Brain pericyte (primary cell): ENCODE measurements at regions not wholly inside any gene's neighbourhood (a gene's known extent, or its start where the extent isn't known, plus 50 kb on each side); places are given as distances from the start of the nearest gene placed in this dataset.
A peak's percentile ranks its signal among the peaks of the same experiment; 100 is the strongest.

Experiments used
- DNase-seq: peaks from one replicate; pipeline ENCODE4 v3.0.0-alpha.2; 2012; ENCODE audit warnings: low read depth, low spot score

GRCh38 chr11:28696591-28696990 is 588.4 kb downstream of the METTL15 start:
- DNase-seq = no peak

DNA sequence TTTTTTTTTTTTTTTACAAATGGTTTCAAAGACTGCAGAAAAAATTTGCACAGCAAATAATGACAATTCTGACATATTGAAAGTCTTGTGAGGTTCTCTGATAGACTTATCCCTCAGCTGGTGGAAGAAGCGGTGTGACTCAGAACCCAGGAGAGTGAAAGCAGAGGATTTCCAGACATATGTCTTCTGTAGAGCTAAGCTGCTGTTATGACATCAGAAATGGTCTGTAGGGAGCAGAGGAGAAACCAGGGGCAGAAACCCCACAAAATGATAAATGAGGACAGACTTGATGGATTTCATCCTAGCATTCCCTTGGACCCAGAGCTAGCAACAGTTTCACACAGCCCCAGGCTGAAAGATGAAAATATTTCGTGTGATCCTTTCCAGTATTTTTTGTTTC is 582.6 kb downstream of the METTL15 start:
- no peak for DNase-seq

DNA sequence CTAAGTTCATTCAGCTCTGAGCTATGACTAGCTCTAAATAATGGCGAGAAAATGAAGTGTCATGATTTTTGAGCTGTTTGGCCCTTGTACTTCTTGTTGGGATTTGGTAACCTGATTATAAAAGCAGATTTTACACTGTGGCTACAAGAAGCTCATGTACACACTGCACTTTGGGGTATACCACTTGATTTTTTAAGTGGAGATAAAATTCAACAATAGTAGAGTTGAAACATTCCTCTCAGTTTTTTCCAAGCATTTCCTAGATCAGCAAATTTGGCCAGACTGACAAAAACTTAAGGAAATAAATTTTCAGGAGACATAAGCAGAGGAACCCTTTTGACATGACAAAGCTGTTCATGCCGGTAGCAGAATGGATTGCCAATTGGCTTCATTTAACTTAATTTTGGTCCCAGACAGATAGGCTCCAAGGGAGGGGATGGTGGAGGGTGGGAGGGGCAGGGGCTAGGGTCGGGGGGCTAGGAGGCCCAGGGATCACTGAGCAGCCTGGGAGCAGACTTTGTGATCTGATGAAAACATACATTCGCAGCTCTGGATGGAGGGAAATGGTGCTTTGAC is 575.9 kb downstream of the METTL15 start:
- no peak for DNase-seq

DNA sequence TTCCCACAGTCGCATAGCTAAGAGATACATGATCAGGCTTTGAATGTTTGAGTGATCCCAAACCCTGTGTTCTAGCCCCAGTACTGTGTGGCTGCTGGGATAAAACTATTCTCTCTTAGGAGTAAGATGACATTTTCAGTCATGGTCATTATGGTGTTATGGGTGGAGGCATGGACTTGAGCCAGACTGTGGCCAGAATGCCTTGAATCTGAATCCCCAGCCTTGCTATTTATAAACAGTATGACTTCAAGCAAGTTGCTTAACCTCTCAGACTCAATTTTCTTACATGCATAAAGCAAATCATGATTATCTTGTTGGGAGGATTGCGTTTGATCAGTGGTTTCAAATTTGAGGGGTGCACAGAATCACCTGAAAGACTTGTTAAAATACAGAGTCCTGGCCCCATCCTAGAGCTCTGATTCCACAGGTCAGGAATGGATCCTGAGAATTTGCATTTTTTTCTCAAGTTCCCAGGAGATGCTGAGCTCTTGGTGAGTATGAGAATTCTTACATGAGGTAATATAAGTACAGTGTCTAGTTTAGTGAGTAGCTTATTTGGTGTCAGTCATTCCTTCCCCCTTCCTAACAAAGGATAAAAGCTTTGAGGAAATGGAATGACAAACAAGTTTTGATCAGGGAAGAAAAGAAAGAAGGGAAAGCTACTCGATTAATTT is 571.7 kb downstream of the METTL15 start:
- no peak for DNase-seq

DNA sequence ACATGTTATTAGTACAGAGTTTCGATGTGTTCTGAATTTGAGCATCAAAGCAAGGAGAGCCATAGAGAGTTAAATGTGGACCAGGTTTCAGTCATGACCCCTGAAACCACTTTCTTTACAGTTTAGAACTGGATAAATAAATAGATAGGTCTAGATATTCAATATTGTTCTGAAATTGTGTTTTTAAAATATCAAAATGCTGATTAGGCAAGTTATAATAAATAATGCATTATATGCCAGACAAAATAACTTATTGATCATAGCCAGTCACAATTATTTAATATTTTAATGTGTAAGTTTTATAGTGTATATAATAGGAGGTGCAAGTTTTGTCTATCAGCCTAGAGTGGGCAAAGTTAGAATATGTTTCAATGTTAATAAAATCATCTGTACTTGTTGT is 569.5 kb downstream of the METTL15 start:
- no peak for DNase-seq

- DNase-seq = no peak
These were observed 567.0 kb downstream of the METTL15 start for GRCh38 chr11:28675183-28675582.

- no peak for DNase-seq
These were observed 566.4 kb downstream of the METTL15 start for GRCh38 chr11:28674433-28675103.

- no peak for DNase-seq
These were observed 565.7 kb downstream of the METTL15 start for GRCh38 chr11:28673691-28674432.

DNA sequence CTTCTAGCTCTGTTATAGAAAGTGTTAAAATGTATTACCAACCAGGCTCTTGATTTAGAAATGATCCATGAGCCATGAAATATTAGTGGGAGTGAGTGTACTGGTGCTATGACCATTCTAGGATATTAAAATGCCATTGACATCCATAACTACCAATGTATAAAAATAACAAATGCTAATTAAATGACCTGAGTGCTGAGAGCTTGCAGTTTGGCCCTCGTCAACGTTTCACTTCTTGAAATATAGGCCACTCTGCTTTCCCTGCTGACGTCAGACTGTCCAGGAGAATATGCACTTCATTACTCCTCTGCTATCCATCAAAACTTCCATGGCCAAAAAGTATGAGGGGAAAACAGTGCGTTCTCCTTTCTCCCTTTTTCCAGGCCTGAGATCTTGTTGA is 563.1 kb downstream of the METTL15 start:
- no peak for DNase-seq

DNA sequence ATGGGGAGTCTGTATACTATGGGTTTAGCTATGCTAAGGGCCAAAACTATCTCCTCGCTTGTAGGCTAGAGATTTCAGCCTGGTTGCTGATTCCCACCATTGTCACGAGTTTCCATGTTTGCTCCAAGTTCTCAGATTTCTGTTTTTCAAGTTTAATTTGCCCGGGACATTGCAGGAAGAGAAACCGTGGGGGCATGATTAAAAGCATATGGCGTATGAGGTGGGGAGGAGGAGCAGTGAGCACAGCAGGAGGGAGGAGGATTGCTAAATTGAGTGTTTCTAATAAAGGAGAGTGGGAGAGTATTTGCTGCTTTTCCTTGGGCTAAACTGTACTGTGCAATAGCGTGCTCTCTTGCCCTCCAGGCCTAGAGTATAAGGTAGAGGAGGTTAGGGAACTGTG is 558.4 kb downstream of the METTL15 start:
- DNase-seq = peak; percentile 91

GRCh38 chr11:28659716-28660348 is 551.6 kb downstream of the METTL15 start:
- DNase-seq = no peak

DNA sequence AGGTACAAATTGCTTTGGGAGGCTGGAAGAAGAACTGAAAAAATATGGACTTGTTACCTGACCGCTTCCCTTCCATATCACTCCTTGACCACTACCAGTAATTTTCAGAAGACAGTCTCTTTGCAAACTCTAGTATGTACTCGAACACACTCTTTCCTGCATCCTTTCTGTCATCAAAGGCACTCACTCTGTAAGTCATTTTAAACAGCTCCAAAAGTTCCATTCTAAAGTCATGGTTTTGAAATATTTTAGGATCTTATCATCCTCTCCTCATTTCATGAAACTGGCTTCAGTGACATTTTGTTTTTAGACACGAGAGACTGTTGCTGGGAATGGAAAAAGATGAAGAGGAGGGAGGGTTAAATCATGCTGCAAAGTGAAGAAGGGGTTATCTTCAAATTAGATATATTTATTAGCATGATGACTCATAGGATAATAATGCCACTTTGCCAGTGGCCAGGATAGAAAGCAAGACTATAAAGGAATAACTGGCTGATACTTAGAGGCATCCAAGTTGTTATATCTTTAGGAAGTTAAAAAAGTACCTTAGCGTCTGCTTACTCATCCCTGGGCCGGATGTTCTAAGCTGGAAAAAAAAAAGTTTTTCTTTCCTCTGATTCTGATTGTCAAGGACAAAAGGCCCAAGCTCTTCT is 549.3 kb downstream of the METTL15 start:
- DNase-seq = no peak

GRCh38 chr11:28654191-28654590 is 546.0 kb downstream of the METTL15 start:
- DNase-seq = no peak

GRCh38 chr11:28649922-28650321 is 541.7 kb downstream of the METTL15 start:
- DNase-seq = no peak

GRCh38 chr11:28636566-28636965 is 528.4 kb downstream of the METTL15 start:
- DNase-seq = no peak

- DNase-seq = no peak
These were observed 527.8 kb downstream of the METTL15 start for GRCh38 chr11:28636033-28636432.

- no peak for DNase-seq
These were observed 524.1 kb downstream of the METTL15 start for GRCh38 chr11:28632338-28632737.

DNA sequence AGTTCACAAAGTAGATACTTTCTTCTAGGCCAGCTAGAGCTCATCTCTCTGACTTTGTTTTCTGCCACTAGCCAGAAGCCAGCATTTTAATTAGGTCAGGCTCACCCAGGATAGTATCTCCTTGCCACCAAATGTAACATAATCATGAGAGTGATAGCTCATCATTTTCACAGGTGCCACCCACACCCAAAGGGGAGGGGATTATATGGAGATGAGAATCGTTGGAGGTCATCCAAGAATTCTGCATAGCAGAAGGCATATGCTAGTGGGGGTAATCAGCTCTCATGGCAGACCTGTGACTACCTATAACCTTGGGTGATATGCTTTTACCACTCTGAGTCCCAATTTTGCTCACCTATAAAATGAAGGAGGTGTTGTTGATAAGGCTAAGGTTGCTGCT is 523.0 kb downstream of the METTL15 start:
- no peak for DNase-seq

DNA sequence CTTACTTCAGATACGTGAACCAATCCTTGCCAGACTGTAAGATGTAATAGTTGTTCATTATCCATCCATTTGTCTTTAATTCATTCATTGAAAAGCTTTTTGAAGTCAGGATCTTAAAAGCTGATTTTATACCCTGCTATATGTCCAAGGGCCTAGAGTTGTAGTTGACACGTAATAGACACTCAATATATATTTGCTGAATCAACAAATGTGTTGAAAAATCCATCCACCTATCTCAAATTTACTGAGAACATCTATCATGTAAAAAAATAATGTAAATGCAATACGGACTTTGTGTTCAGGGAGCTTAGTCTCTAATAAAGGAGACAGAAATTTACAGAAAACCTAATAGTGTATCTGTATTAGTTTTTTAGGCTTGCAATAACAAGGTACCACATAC is 521.0 kb downstream of the METTL15 start:
- no peak for DNase-seq

DNA sequence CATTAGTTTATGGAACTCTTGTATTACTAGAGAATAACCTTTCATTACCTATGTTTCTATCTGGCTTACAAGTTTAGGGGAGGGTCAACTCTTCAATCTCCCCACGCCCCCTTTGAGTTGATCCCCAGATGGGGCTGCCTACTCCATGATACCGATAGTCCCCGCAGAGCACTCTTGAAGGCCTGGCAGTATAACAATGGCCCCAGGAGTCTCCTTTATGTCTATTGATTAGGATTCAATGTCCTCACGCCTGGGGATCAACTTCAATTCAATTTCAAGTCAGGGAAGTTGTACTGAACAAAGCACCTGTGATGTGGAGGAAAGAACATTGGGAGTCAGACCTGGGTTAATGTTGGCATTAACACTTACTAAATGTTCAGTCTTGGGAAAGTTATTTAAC is 520.2 kb downstream of the METTL15 start:
- no peak for DNase-seq

DNA sequence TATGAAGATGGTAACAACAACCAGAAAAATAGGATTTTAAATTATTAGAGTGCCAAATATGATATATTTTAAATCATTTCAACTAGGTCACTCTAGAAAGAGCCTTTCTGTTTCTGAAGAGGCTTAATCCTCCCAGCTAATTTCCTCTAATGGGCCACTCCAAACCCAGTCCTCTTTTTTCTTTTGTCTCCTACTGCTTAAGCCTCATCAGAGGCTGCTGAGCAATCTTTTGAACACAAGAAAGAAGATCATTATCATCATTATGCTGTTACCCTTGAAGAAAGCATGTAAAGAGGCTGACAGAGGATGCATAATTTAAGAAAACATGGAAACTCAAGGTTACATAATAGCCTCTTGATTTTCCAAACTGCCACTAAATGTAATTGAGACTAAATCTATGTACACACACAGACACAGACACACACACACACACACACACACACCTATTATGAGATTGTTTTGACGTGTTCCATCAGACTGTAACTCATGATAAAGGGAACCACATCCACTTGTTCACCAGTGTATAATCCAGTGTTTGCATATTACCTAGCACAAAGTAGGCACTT is 519.6 kb downstream of the METTL15 start:
- DNase-seq = no peak
